GM23338 (cell line): ENCODE measurements at regions not wholly inside any gene's neighbourhood (a gene's known extent, or its start where the extent isn't known, plus 50 kb on each side); places are given as distances from the start of the nearest gene placed in this dataset.

Experiments used
- CREB1 ChIP-seq: fragments of 250-450 bp; sonication (Bioruptor Pico); IDR thresholded peaks from 2 replicates; pipeline ENCODE4 v1.5.0; 2020; ENCODE audit warnings: low read depth, mild to moderate bottlenecking, moderate library complexity
- CTCF ChIP-seq, 2 experiments: fragments of 200-600 bp in 1 of 2; sonication (generic) in 1 of 2; conservative IDR thresholded peaks; 2 replicates each; pipeline versions ENCODE4 v1.5.1 to v1.6.1; 2016 to 2017; ENCODE audit warnings: antibody characterized with exemption in 2 of 2, low read depth in 2 of 2, mild to moderate bottlenecking in 2 of 2, moderate library complexity in 1 of 2
- ETS1 ChIP-seq: IDR thresholded peaks from 2 replicates; pipeline ENCODE4 v1.6.1; 2016; ENCODE audit warnings: antibody characterized with exemption
- EZH2 ChIP-seq: fragments of 200-600 bp; sonication (generic); IDR thresholded peaks from one replicate; pipeline ENCODE4 v1.8.0; 2017; ENCODE audit warnings: antibody characterized with exemption, mild to moderate bottlenecking, low read depth; ENCODE audit not compliant: unreplicated experiment
- JUNB ChIP-seq: IDR thresholded peaks from one replicate; pipeline ENCODE4 v1.6.1; 2016; ENCODE audit warnings: antibody characterized with exemption; ENCODE audit not compliant: unreplicated experiment
- POLR2AphosphoS5 ChIP-seq: IDR thresholded peaks from 2 replicates; pipeline ENCODE4 v1.6.1; 2016; ENCODE audit warnings: antibody characterized with exemption, low read depth
- REST ChIP-seq: IDR thresholded peaks from one replicate; pipeline ENCODE4 v1.6.1; 2018; ENCODE audit warnings: antibody characterized with exemption; ENCODE audit not compliant: unreplicated experiment
- ZNF331 ChIP-seq: fragments of 250-450 bp; sonication (Bioruptor Pico); IDR thresholded peaks from 2 replicates; pipeline ENCODE4 v1.5.0; 2020; ENCODE audit warnings: low read depth, mild to moderate bottlenecking, moderate library complexity

GRCh38 chr2:80893711-80894110, 589.2 kb upstream of the LRRTM1 start:
- TF ChIP-seq POLR2AphosphoS5 (no peak), CTCF (conservative IDR thresholded peaks at IDR 0.05; ENCODE audit: low read depth in 2 of 2) (no peak), EZH2 (no peak), ZNF331 (CRISPR knock-in tag) (no peak), REST (no peak), JUNB (no peak), ETS1 (no peak), CREB1 (no peak)
